ENCODE measurements at regions not wholly inside any gene's neighbourhood (a gene's known extent, or its start where the extent isn't known, plus 50 kb on each side); places are given as distances from the start of the nearest gene placed in this dataset.

- no peaks in the 10 kb centered on the region for H3K79me2 ChIP-seq (ENCODE audit: insufficient read depth)
- POLR2A ChIA-PET = no interaction called here
- no peak overlapping the region for H3K4me3 ChIP-seq (ENCODE audit: low read depth in 2 of 2, low read length in 1 of 2)
- H4K20me1 ChIP-seq (ENCODE audit: insufficient read depth) = no peaks in the 10 kb centered on the region
- 19% methylated on average over 6 of the region's 6 CpGs for WGBS (ENCODE audit: low lambda C conversion rate)
- H3K9me2 ChIP-seq = no peaks in the 10 kb centered on the region
- no peak overlapping the region for H2AFZ ChIP-seq (ENCODE audit: low read depth)
- no peak overlapping the region for H3K9ac ChIP-seq
- H3K9me3 ChIP-seq = peaks cover 4% of the 10 kb centered on the region; the same call in 1 of the 2 replicates
- H3K4me2 ChIP-seq = no peak overlapping the region
- H3F3A ChIP-seq (replicated peaks; ENCODE audit: insufficient read depth) = no peaks in the 10 kb centered on the region
- CTCF ChIA-PET = interaction anchor here (0.9 kb wide), 1 partner anchor 223 kb away, joined by 4 read pairs; no protein-coding TSS in a partner anchor
- no peaks in the 10 kb centered on the region for H3K27me3 ChIP-seq (ENCODE audit: insufficient read depth)
- TF ChIP-seq RXRA (IDR thresholded peaks at IDR 0.05; ENCODE audit: borderline replicate concordance, low read depth) (no peak), TAF1 (IDR thresholded peaks at IDR 0.05; ENCODE audit: borderline replicate concordance, low read depth, low read length) (no peak), EZH2phosphoT487 (IDR thresholded peaks at IDR 0.05; ENCODE audit: borderline replicate concordance, low read depth) (no peak), MEF2A (IDR thresholded peaks at IDR 0.05; ENCODE audit: borderline replicate concordance, low read depth) (no peak), RCOR1 (IDR thresholded peaks at IDR 0.05; ENCODE audit: low read length) (no peak), JUND (IDR thresholded peaks at IDR 0.05) (no peak), SMC3 (IDR thresholded peaks at IDR 0.05; ENCODE audit: low read depth, low read length) (no peak), EP300 (IDR thresholded peaks at IDR 0.05; ENCODE audit: borderline replicate concordance in 1 of 2, low read depth in 1 of 2, low read length in 1 of 2) (no peak), REST (IDR thresholded peaks at IDR 0.05; ENCODE audit: low read depth, low read length) (no peak), CHD2 (IDR thresholded peaks at IDR 0.05; ENCODE audit: low read length, partially characterized antibody) (no peak), TCF12 (IDR thresholded peaks at IDR 0.05) (no peak), GABPA (IDR thresholded peaks at IDR 0.05; ENCODE audit: low read depth) (no peak)
- TF ChIP-seq, protein P1, sequence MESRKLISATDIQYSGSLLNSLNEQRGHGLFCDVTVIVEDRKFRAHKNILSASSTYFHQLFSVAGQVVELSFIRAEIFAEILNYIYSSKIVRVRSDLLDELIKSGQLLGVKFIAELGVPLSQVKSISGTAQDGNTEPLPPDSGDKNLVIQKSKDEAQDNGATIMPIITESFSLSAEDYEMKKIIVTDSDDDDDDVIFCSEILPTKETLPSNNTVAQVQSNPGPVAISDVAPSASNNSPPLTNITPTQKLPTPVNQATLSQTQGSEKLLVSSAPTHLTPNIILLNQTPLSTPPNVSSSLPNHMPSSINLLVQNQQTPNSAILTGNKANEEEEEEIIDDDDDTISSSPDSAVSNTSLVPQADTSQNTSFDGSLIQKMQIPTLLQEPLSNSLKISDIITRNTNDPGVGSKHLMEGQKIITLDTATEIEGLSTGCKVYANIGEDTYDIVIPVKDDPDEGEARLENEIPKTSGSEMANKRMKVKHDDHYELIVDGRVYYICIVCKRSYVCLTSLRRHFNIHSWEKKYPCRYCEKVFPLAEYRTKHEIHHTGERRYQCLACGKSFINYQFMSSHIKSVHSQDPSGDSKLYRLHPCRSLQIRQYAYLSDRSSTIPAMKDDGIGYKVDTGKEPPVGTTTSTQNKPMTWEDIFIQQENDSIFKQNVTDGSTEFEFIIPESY (IDR thresholded peaks at IDR 0.05; ENCODE audit: borderline replicate concordance, low read depth) = no peak
- H3K27ac ChIP-seq (ENCODE audit: low read depth in 2 of 2, low read length in 1 of 2) = no peak overlapping the region
- H3K4me1 ChIP-seq (ENCODE audit: control insufficient read depth in 1 of 2, insufficient read depth in 2 of 2, low read depth in 1 of 2, low read length in 1 of 2) = no peaks in the 10 kb centered on the region
- H3K36me3 ChIP-seq (replicated peaks in 1 of 2; ENCODE audit: control insufficient read depth in 1 of 2, insufficient read depth in 2 of 2, low read length in 1 of 2) = no peaks in the 10 kb centered on the region
- no peak for DNase-seq
These were observed 323.1 kb downstream of the CDH26 start for GRCh38 chr20:60281295-60281694.

DNA sequence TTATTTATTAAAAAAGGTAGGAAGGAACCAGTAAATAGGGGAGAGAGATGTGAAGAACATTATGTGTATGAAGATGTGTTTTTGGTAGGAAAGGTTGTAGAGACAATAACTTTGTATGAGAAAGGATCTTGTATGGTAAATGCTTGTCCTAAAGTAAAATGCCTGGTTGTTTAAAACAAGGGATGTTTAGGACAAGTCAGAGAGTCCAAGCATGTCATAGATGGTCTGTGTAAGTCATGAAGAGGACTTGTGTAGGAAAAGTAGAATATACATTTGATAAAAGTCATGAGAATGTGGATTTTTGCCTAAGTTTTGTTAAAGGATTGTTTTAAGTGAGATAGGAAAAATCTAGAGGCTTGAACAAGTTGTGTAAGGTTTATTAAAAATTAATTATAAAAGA is 325.1 kb downstream of the CDH26 start:
- Histone ChIP-seq H3K4me2 (no peak overlapping the region), H3K4me1 (ENCODE audit: control insufficient read depth in 1 of 2, insufficient read depth in 2 of 2, low read depth in 1 of 2, low read length in 1 of 2) (no peaks in the 10 kb centered on the region), H3K9me2 (no peaks in the 10 kb centered on the region), H3K36me3 (replicated peaks in 1 of 2; ENCODE audit: control insufficient read depth in 1 of 2, insufficient read depth in 2 of 2, low read length in 1 of 2) (no peaks in the 10 kb centered on the region), H3K4me3 (ENCODE audit: low read depth in 2 of 2, low read length in 1 of 2) (no peak overlapping the region), H2AFZ (ENCODE audit: low read depth) (no peak overlapping the region), H4K20me1 (ENCODE audit: insufficient read depth) (no peaks in the 10 kb centered on the region), H3K79me2 (ENCODE audit: insufficient read depth) (no peaks in the 10 kb centered on the region), H3F3A (replicated peaks; ENCODE audit: insufficient read depth) (no peaks in the 10 kb centered on the region), H3K9ac (no peak overlapping the region), H3K27ac (ENCODE audit: low read depth in 2 of 2, low read length in 1 of 2) (no peak overlapping the region), H3K27me3 (ENCODE audit: insufficient read depth) (no peaks in the 10 kb centered on the region), H3K9me3 (no peaks in the 10 kb centered on the region; the same call in 1 of the 2 replicates)
- POLR2A ChIA-PET = no interaction called here
- DNase-seq = no peak
- CTCF ChIA-PET = no interaction called here
- TF ChIP-seq, protein P2, sequence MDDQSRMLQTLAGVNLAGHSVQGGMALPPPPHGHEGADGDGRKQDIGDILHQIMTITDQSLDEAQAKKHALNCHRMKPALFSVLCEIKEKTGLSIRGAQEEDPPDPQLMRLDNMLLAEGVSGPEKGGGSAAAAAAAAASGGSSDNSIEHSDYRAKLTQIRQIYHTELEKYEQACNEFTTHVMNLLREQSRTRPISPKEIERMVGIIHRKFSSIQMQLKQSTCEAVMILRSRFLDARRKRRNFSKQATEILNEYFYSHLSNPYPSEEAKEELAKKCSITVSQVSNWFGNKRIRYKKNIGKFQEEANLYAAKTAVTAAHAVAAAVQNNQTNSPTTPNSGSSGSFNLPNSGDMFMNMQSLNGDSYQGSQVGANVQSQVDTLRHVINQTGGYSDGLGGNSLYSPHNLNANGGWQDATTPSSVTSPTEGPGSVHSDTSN (IDR thresholded peaks at IDR 0.05) = no peak
- no peak for TF ChIP-seq TCF12 (IDR thresholded peaks at IDR 0.05)
- TF ChIP-seq ELF1 (IDR thresholded peaks at IDR 0.05) = no peak
- no peak for TF ChIP-seq CTCF (IDR thresholded peaks at IDR 0.05)
- TF ChIP-seq NRF1 (IDR thresholded peaks at IDR 0.05; ENCODE audit: low read depth, low read length) = no peak
- TF ChIP-seq, protein P3, sequence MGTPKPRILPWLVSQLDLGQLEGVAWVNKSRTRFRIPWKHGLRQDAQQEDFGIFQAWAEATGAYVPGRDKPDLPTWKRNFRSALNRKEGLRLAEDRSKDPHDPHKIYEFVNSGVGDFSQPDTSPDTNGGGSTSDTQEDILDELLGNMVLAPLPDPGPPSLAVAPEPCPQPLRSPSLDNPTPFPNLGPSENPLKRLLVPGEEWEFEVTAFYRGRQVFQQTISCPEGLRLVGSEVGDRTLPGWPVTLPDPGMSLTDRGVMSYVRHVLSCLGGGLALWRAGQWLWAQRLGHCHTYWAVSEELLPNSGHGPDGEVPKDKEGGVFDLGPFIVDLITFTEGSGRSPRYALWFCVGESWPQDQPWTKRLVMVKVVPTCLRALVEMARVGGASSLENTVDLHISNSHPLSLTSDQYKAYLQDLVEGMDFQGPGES (IDR thresholded peaks at IDR 0.05; ENCODE audit: low read depth, low read length) = no peak

Measured in SK-N-SH (cell line).